ENCODE measurements at regions not wholly inside any gene's neighbourhood (a gene's known extent, or its start where the extent isn't known, plus 50 kb on each side); places are given as distances from the start of the nearest gene placed in this dataset.

DNA sequence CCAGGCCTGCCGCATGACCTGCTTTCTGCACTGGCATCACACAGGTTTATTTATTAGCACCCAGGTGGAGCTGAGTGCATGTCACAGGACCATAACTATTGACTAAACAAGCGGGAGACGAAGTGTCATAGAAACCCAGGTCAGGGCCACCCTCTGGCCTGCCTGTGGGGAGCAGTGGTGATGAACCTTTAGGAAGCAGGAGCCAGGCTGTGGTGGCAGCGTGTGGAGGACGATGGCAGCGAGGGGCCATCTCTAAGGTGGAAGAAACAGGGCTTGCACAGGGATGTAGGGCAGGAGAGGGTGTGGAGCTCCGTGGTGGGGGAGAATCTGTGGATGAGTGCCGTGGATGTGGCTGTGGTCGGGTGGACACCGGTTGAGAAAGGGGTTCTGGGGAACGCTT, 275.3 kb downstream of the TEX29 start:
- TF ChIP-seq, protein P1, sequence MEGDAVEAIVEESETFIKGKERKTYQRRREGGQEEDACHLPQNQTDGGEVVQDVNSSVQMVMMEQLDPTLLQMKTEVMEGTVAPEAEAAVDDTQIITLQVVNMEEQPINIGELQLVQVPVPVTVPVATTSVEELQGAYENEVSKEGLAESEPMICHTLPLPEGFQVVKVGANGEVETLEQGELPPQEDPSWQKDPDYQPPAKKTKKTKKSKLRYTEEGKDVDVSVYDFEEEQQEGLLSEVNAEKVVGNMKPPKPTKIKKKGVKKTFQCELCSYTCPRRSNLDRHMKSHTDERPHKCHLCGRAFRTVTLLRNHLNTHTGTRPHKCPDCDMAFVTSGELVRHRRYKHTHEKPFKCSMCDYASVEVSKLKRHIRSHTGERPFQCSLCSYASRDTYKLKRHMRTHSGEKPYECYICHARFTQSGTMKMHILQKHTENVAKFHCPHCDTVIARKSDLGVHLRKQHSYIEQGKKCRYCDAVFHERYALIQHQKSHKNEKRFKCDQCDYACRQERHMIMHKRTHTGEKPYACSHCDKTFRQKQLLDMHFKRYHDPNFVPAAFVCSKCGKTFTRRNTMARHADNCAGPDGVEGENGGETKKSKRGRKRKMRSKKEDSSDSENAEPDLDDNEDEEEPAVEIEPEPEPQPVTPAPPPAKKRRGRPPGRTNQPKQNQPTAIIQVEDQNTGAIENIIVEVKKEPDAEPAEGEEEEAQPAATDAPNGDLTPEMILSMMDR (conservative IDR thresholded peaks at IDR 0.05; ENCODE audit: low read length) = no peak
- no peak for TF ChIP-seq EZH2phosphoT487 (IDR thresholded peaks at IDR 0.05; ENCODE audit: borderline replicate concordance)

All from Loucy (cell line).